H1 (cell line): ENCODE measurements at regions not wholly inside any gene's neighbourhood (a gene's known extent, or its start where the extent isn't known, plus 50 kb on each side); places are given as distances from the start of the nearest gene placed in this dataset.

Experiments
- ASH2L ChIP-seq: fragments of 200-600, 300-600 bp; sonication (generic); IDR thresholded peaks from one replicate; pipeline ENCODE4 v1.7.1; 2017; ENCODE audit warnings: low read length
- SAP30 ChIP-seq: fragments of 300-600 bp; sonication (generic); IDR thresholded peaks from 2 replicates; pipeline ENCODE4 v1.7.1; 2012; ENCODE audit warnings: low read length, moderate library complexity, mild to moderate bottlenecking, inconsistent platforms; ENCODE audit not compliant: insufficient read depth, insufficient replicate concordance
- TEAD4 ChIP-seq: IDR thresholded peaks from 2 replicates; pipeline ENCODE4 v1.6.1; 2012; ENCODE audit warnings: low read depth, low read length, inconsistent platforms, mixed read lengths

GRCh38 chr5:21574438-21574837 is 1278.7 kb downstream of the CDH12 start (continued):
- TF ChIP-seq ASH2L: no peak
- no peak for TF ChIP-seq TEAD4
- no peak for TF ChIP-seq SAP30
